ENCODE measurements at regions not wholly inside any gene's neighbourhood (a gene's known extent, or its start where the extent isn't known, plus 50 kb on each side); places are given as distances from the start of the nearest gene placed in this dataset.

- no peak overlapping the region for H3K27ac ChIP-seq
- no peak for TF ChIP-seq ZFX (IDR thresholded peaks at IDR 0.05; ENCODE audit: borderline replicate concordance)
- TF ChIP-seq, protein P1, sequence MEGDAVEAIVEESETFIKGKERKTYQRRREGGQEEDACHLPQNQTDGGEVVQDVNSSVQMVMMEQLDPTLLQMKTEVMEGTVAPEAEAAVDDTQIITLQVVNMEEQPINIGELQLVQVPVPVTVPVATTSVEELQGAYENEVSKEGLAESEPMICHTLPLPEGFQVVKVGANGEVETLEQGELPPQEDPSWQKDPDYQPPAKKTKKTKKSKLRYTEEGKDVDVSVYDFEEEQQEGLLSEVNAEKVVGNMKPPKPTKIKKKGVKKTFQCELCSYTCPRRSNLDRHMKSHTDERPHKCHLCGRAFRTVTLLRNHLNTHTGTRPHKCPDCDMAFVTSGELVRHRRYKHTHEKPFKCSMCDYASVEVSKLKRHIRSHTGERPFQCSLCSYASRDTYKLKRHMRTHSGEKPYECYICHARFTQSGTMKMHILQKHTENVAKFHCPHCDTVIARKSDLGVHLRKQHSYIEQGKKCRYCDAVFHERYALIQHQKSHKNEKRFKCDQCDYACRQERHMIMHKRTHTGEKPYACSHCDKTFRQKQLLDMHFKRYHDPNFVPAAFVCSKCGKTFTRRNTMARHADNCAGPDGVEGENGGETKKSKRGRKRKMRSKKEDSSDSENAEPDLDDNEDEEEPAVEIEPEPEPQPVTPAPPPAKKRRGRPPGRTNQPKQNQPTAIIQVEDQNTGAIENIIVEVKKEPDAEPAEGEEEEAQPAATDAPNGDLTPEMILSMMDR (IDR thresholded peaks at IDR 0.05): peak; percentile 16; the same call in 1 of the 2 replicates
Observed at GRCh38 chrY:7471976-7472375, 560.4 kb upstream of the AMELY start.

DNA sequence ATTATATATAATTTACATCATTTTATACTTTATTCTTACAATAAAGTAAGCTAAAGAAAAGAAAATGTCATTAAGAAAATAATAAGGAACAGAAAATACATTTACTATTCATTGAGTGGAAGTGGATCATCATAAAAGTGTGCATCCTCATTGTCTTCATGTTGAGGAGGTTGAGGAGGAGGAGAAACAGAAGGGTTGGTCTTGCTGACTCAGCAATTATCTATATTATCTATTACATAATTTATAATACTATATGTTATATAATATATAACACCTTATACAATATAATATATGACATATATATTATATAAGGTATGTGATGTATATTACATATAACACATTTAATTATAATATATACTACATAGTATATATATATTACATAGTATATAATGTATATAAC is 558.5 kb upstream of the AMELY start:
- H3K27ac ChIP-seq: no peak overlapping the region
- TF ChIP-seq, protein P1 (IDR thresholded peaks at IDR 0.05): no peak
- TF ChIP-seq ZFX (IDR thresholded peaks at IDR 0.05; ENCODE audit: borderline replicate concordance): no peak

GRCh38 chrY:7468951-7469745 is 557.6 kb upstream of the AMELY start:
- TF ChIP-seq ZFX (IDR thresholded peaks at IDR 0.05; ENCODE audit: borderline replicate concordance): no peak
- TF ChIP-seq, protein P1 (IDR thresholded peaks at IDR 0.05): no peak
- H3K27ac ChIP-seq: no peak overlapping the region

GRCh38 chrY:7467796-7468520 is 556.4 kb upstream of the AMELY start:
- no peak for TF ChIP-seq ZFX (IDR thresholded peaks at IDR 0.05; ENCODE audit: borderline replicate concordance)
- TF ChIP-seq, protein P1 (IDR thresholded peaks at IDR 0.05): no peak
- no peak overlapping the region for H3K27ac ChIP-seq

DNA sequence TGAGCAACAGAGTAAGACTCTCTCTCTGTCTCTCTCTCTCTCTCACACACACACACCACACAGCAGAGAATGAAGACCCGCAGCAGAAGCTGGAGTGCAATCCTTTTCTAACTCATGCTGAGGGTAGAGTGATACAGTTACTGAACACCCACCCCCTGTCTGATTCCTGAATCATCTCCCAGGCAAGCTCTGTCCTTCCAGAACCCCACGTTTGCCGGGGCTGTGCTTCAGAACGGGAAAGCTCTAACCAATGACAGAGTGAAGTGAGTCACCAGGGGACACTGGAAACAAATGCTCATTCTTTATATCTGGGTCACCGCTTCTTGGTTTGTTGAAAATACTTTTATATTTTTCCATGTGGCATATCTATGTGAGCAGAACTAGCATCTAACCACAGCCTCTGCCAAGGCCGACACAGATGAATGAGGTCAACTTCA is 553.7 kb upstream of the AMELY start:
- no peak overlapping the region for H3K27ac ChIP-seq
- TF ChIP-seq, protein P1 (IDR thresholded peaks at IDR 0.05): no peak
- TF ChIP-seq ZFX (IDR thresholded peaks at IDR 0.05; ENCODE audit: borderline replicate concordance): no peak

GRCh38 chrY:7464742-7465141 is 553.2 kb upstream of the AMELY start:
- no peak for TF ChIP-seq ZFX (IDR thresholded peaks at IDR 0.05; ENCODE audit: borderline replicate concordance)
- TF ChIP-seq, protein P1 (IDR thresholded peaks at IDR 0.05): no peak
- H3K27ac ChIP-seq: no peak overlapping the region

DNA sequence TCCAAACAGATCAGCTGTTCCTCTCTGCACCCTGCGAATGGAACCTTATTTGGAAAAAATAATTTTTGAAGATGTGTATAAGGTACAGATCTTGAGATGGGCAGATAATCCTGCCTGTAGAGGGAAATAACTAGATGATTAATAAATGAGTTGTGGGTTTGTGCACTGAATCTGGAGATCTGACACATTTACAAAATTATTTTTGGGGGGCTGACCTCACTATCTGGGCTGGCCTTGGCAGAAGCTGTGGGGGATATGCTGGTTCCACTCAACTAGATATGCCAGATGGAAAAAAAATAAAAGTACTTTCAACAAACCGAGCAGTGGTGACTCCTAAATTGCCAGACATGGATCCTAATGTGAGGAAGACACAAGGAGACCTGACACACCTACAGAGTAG is 552.2 kb upstream of the AMELY start:
- TF ChIP-seq, protein P1 (IDR thresholded peaks at IDR 0.05): no peak
- no peak for TF ChIP-seq ZFX (IDR thresholded peaks at IDR 0.05; ENCODE audit: borderline replicate concordance)
- no peak overlapping the region for H3K27ac ChIP-seq
